DND-41 (cell line): ENCODE measurements at regions not wholly inside any gene's neighbourhood (a gene's known extent, or its start where the extent isn't known, plus 50 kb on each side); places are given as distances from the start of the nearest gene placed in this dataset.

Source experiments
- ATAC-seq: fragments of 200-7000 bp; cut with Tn5 transposase; 3 replicates; pipeline ENCODE4 v1.9.1; 2021; ENCODE audit warnings: low read depth; ENCODE audit not compliant: insufficient read depth
- DNase-seq: peaks from one replicate; pipeline ENCODE4 v3.0.0-alpha.2; 2020
- H2AFZ ChIP-seq: 2 replicates; pipeline ENCODE4 v1.6.0; 2012; ENCODE audit warnings: low read depth, low read length
- H3K27ac ChIP-seq: 2 replicates; pipeline ENCODE4 v1.5.1; 2012; ENCODE audit warnings: low read length, inconsistent platforms
- H3K27me3 ChIP-seq: fragments of 200-600 bp; sonication (generic); 2 replicates; pipeline ENCODE4 v1.6.0; 2012; ENCODE audit warnings: low read length, mild to moderate bottlenecking, inconsistent platforms; ENCODE audit not compliant: insufficient read depth, poor library complexity
- H3K36me3 ChIP-seq: 2 replicates; pipeline ENCODE4 v1.5.1; 2012; ENCODE audit warnings: low read length, inconsistent platforms; ENCODE audit not compliant: insufficient read depth
- H3K4me1 ChIP-seq: 2 replicates; pipeline ENCODE4 v1.5.1; 2012; ENCODE audit warnings: mild to moderate bottlenecking, low read length; ENCODE audit not compliant: insufficient read depth
- H3K4me2 ChIP-seq: 2 replicates; pipeline ENCODE4 v1.6.0; 2012; ENCODE audit warnings: mild to moderate bottlenecking, moderate library complexity, low read length, inconsistent platforms; ENCODE audit not compliant: insufficient read depth
- H3K4me3 ChIP-seq, 2 experiments: fragments of 200-600 bp in 1 of 2; shearing (Covaris generic) in 1 of 2; 2 replicates each; pipeline ENCODE4 v1.5.1; 2012 to 2016; ENCODE audit warnings: inconsistent platforms in 2 of 2, low read length in 2 of 2, mild to moderate bottlenecking in 2 of 2, low read depth in 1 of 2, moderate library complexity in 1 of 2
- H3K79me2 ChIP-seq: 2 replicates; pipeline ENCODE4 v1.6.0; 2012; ENCODE audit warnings: low read length, inconsistent platforms; ENCODE audit not compliant: insufficient read depth
- H3K9ac ChIP-seq: 2 replicates; pipeline ENCODE4 v1.6.0; 2012; ENCODE audit warnings: low read depth, mild to moderate bottlenecking, inconsistent platforms, low read length, moderate library complexity
- H3K9me3 ChIP-seq: 2 replicates; pipeline ENCODE4 v1.5.1; 2012; ENCODE audit warnings: low read length, moderate library complexity, mild to moderate bottlenecking, inconsistent platforms; ENCODE audit not compliant: insufficient read depth, severe bottlenecking
- H4K20me1 ChIP-seq: 2 replicates; pipeline ENCODE4 v1.6.0; 2012; ENCODE audit warnings: low read length; ENCODE audit not compliant: insufficient read depth
- CTCF ChIP-seq: IDR thresholded peaks from 2 replicates; pipeline ENCODE4 v1.5.1; 2012; ENCODE audit warnings: borderline replicate concordance, low read length, moderate library complexity, mild to moderate bottlenecking; ENCODE audit not compliant: poor library complexity, severe bottlenecking; ENCODE audit errors: extremely low read depth
- EZH2 ChIP-seq: IDR thresholded peaks from 3 replicates; pipeline ENCODE4 v1.6.1; 2012; ENCODE audit warnings: borderline replicate concordance, low read depth, mild to moderate bottlenecking, moderate library complexity, low read length, inconsistent platforms; ENCODE audit not compliant: severe bottlenecking

GRCh38 chr17:74145756-74146155 is 57.7 kb upstream of the RPL38 start:
- no peaks in the 10 kb centered on the region for H3K36me3 ChIP-seq
- H2AFZ ChIP-seq = no peak overlapping the region
- TF ChIP-seq EZH2 (no peak), CTCF (no peak)

DNA sequence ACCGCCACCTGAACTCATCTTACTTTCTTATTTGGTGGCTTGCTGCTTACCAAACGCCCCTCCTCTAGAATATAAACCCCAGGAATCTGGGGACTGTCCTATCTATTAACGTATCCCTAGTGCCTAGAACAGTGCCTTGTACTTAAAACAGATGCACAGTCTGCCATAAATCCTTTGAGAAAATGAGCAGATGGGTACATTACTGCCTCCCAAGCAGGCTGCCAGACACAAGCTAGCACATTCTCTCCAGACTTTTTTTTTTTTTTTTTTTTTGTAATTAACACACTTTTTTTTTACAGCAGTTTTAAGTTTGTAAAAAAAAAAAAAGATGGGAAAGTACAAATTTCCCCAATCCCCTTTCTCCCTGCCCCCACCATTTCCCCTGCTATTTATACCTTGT is 57.3 kb upstream of the RPL38 start:
- H3K4me3 ChIP-seq = no peak overlapping the region
- DNase-seq = no peak

More at GRCh38 chr17:74145756-74146155, 57.7 kb upstream of the RPL38 start:
- H3K4me2 ChIP-seq = no peak overlapping the region
- no peak overlapping the region for H3K4me3 ChIP-seq
- peaks cover 20% of the 10 kb centered on the region for H3K9me3 ChIP-seq
- no peak for DNase-seq
- H3K27me3 ChIP-seq = peaks cover 3% of the 10 kb centered on the region
- H3K9ac ChIP-seq = no peak overlapping the region
- H4K20me1 ChIP-seq = no peaks in the 10 kb centered on the region; the same call in 1 of the 2 replicates
- H3K27ac ChIP-seq = no peak overlapping the region
- H3K4me1 ChIP-seq = no peaks in the 10 kb centered on the region
- ATAC-seq = no peak
- no peaks in the 10 kb centered on the region for H3K79me2 ChIP-seq

DNA sequence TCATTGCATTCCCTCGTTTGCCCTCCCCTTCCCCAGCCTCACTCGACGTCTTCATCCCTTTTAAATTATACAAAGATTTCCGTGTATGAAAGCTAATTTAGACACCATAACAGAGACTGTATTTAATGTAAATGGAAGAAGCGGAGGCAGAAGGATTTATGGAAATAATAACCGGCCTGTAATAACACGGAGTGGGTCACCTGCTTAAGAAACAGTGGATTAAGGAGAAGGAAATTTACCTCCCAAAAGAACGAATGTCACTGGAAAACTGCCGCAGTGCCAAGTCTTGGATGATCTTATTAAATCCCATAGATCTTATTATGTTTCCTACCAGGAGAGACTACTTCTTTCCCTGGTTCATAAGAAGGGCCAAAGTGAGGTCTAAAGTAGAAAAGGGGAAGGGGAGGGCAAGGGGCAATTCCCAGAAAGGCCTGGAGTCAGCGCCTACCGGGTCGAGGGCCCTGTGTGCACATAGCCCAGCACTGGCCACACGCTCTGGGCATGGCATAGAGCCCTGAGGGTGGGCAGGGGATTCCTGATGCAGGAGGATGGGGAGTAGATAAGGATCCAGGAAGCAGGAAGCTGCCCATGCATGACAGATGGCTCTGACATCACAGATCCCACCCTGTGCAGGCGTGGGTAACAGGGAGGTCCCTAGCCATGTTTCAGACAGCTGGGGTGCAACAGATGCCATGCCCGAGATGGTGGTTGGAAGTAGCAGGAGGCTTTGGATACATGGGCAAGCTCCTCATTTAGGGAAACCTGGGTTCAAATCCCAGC is 56.2 kb upstream of the RPL38 start:
- H2AFZ ChIP-seq = no peak overlapping the region
- H3K4me1 ChIP-seq = no peaks in the 10 kb centered on the region
- no peaks in the 10 kb centered on the region for H3K79me2 ChIP-seq
- H3K4me3 ChIP-seq = no peak overlapping the region
- no peaks in the 10 kb centered on the region for H3K36me3 ChIP-seq
- DNase-seq = no peak
- ATAC-seq = no peak
- no peak overlapping the region for H3K4me2 ChIP-seq
- H3K9ac ChIP-seq = no peak overlapping the region
- H3K27me3 ChIP-seq = peaks cover 3% of the 10 kb centered on the region
- H3K9me3 ChIP-seq = peaks cover 14% of the 10 kb centered on the region
- TF ChIP-seq CTCF = no peak
- TF ChIP-seq EZH2 = no peak
- H3K27ac ChIP-seq = no peak overlapping the region
- H4K20me1 ChIP-seq = no peaks in the 10 kb centered on the region; the same call in 1 of the 2 replicates

More for the DNA sequence above, 57.3 kb upstream of the RPL38 start:
- Histone ChIP-seq H3K4me1 (no peaks in the 10 kb centered on the region), H3K79me2 (no peaks in the 10 kb centered on the region), H3K36me3 (no peaks in the 10 kb centered on the region), H3K27ac (no peak overlapping the region), H4K20me1 (no peaks in the 10 kb centered on the region; the same call in 1 of the 2 replicates), H3K27me3 (peaks cover 3% of the 10 kb centered on the region), H3K4me2 (no peak overlapping the region), H3K9ac (no peak overlapping the region), H2AFZ (no peak overlapping the region), H3K9me3 (peaks cover 20% of the 10 kb centered on the region)
- ATAC-seq = no peak
- TF ChIP-seq EZH2 = no peak
- TF ChIP-seq CTCF = no peak
